CD4-positive, alpha-beta T cell treated with Interleukin-6 at 100 ng/mL for 8 hours (primary cell): ENCODE measurements at regions not wholly inside any gene's neighbourhood (a gene's known extent, or its start where the extent isn't known, plus 50 kb on each side); places are given as distances from the start of the nearest gene placed in this dataset.
"Not testable (repeated sequence)": the region's sequence is repeated elsewhere in the genome, so short reads cannot be mapped to it uniquely, and the experiment has no call there.

Experiments used
- DNase-seq: peaks from one replicate; pipeline ENCODE4 v3.0.0-alpha.2; 2020; ENCODE audit warnings: mixed read lengths, low spot score

GRCh38 chr13:110811008-110811720 is 97.7 kb downstream of the ING1 start:
- no peak for DNase-seq

GRCh38 chr13:110811771-110812120 is 98.2 kb downstream of the ING1 start:
- DNase-seq, result no peak

GRCh38 chr13:110812121-110812868 is 98.8 kb downstream of the ING1 start:
- no peak for DNase-seq

- DNase-seq, result no peak
Measured at GRCh38 chr13:110812869-110813645, 99.6 kb downstream of the ING1 start.

- DNase-seq, result no peak
Measured at GRCh38 chr13:110813646-110814624, 100.4 kb downstream of the ING1 start.

- DNase-seq, result no peak
Measured at GRCh38 chr13:110815471-110816204, 99.2 kb downstream of the ANKRD10 start.

GRCh38 chr13:110816500-110816899 is 98.4 kb downstream of the ANKRD10 start:
- DNase-seq, result no peak

GRCh38 chr13:110817143-110817542 is 97.7 kb downstream of the ANKRD10 start:
- no peak for DNase-seq

- no peak for DNase-seq
Measured at GRCh38 chr13:110818747-110819146, 96.1 kb downstream of the ANKRD10 start.

GRCh38 chr13:110819203-110820014 is 95.5 kb downstream of the ANKRD10 start:
- DNase-seq, result peak; percentile 73

GRCh38 chr13:110820322-110820721 is 94.5 kb downstream of the ANKRD10 start:
- no peak for DNase-seq

- DNase-seq, result not testable (repeated sequence)
Measured at GRCh38 chr13:110821837-110822668, 92.8 kb downstream of the ANKRD10 start.

GRCh38 chr13:110822669-110822945 is 92.3 kb downstream of the ANKRD10 start:
- no peak for DNase-seq

- DNase-seq, result no peak
Measured at GRCh38 chr13:110824702-110825300, 90.1 kb downstream of the ANKRD10 start.

GRCh38 chr13:110825516-110825915 is 89.4 kb downstream of the ANKRD10 start:
- DNase-seq, result no peak

GRCh38 chr13:110826101-110826500 is 88.8 kb downstream of the ANKRD10 start:
- no peak for DNase-seq

- DNase-seq, result no peak
Measured at GRCh38 chr13:110826861-110827672, 87.8 kb downstream of the ANKRD10 start.
